HAP-1 (cell line): ENCODE measurements at regions not wholly inside any gene's neighbourhood (a gene's known extent, or its start where the extent isn't known, plus 50 kb on each side); places are given as distances from the start of the nearest gene placed in this dataset.
"Not testable (repeated sequence)": the region's sequence is repeated elsewhere in the genome, so short reads cannot be mapped to it uniquely, and the experiment has no call there.

Experiments used
- DNase-seq, 2 experiments: peaks; one replicate each; pipeline ENCODE4 v3.0.0-alpha.2; 2016 to 2020; ENCODE audit warnings: low spot score in 2 of 2
- H3K27me3 ChIP-seq: fragments of 250-450 bp; sonication (Bioruptor Pico); 2 replicates; pipeline ENCODE4 v1.5.1; 2020; ENCODE audit warnings: low read depth, mild to moderate bottlenecking, moderate library complexity
- H3K36me3 ChIP-seq: fragments of 250-450 bp; sonication (Bioruptor Pico); replicated peaks from 2 replicates; pipeline ENCODE4 v1.5.1; 2020; ENCODE audit warnings: mild to moderate bottlenecking
- H3K4me1 ChIP-seq: fragments of 250-450 bp; sonication (Bioruptor Pico); 2 replicates; pipeline ENCODE4 v1.5.1; 2020; ENCODE audit warnings: mild to moderate bottlenecking
- H3K4me3 ChIP-seq: fragments of 250-450 bp; sonication (Bioruptor Pico); 2 replicates; pipeline ENCODE4 v1.5.1; 2020; ENCODE audit warnings: mild to moderate bottlenecking, moderate library complexity
- H3K9me3 ChIP-seq: fragments of 250-450 bp; sonication (Bioruptor Pico); 2 replicates; pipeline ENCODE4 v1.5.1; 2020; ENCODE audit warnings: mild to moderate bottlenecking, moderate library complexity
- in situ Hi-C: fragments of 300-500 bp; cut with MboI; formaldehyde crosslinking; loops from 3 replicates; pipeline ENCODE4 v1.14.3; 2020; ENCODE audit warnings: low sequenced_read_pairs, inconsistent platforms, mixed read lengths

GRCh38 chr16:88235691-88236090 is 147.1 kb upstream of the ZNF469 start:
- H3K27me3 ChIP-seq, in situ Hi-C loops, H3K9me3 ChIP-seq, H3K4me3 ChIP-seq, DNase-seq, H3K4me1 ChIP-seq, H3K36me3 ChIP-seq: not testable (repeated sequence)

DNA sequence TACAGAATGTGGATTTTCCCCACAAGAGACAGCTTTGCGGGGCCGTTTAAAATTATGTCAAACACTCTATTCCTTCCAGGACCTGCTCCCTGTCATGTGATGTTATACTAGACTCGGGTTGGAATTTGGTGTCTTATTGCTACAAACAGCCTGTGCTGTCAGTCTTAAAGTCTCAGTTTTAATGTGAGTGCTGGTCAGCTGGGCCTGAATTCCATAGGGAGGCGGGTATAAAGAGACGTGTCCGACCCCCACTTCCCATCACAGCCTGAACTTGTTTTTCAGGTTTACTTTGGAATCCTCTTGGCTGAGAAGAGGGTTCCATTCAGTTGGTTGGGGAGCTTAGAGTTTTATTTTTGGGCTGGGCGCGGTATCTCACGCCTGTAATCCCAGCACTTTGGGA is 146.5 kb upstream of the ZNF469 start:
- H3K9me3 ChIP-seq, H3K4me1 ChIP-seq, DNase-seq, in situ Hi-C loops, H3K27me3 ChIP-seq, H3K4me3 ChIP-seq, H3K36me3 ChIP-seq: not testable (repeated sequence)

GRCh38 chr16:88237314-88237713 is 145.4 kb upstream of the ZNF469 start:
- H3K4me1 ChIP-seq, H3K27me3 ChIP-seq, in situ Hi-C loops, H3K9me3 ChIP-seq, H3K4me3 ChIP-seq, DNase-seq, H3K36me3 ChIP-seq: not testable (repeated sequence)

- H3K4me3 ChIP-seq, H3K27me3 ChIP-seq, H3K9me3 ChIP-seq, DNase-seq, in situ Hi-C loops, H3K36me3 ChIP-seq, H3K4me1 ChIP-seq: not testable (repeated sequence)
These were observed 144.9 kb upstream of the ZNF469 start for GRCh38 chr16:88237761-88238415.

DNA sequence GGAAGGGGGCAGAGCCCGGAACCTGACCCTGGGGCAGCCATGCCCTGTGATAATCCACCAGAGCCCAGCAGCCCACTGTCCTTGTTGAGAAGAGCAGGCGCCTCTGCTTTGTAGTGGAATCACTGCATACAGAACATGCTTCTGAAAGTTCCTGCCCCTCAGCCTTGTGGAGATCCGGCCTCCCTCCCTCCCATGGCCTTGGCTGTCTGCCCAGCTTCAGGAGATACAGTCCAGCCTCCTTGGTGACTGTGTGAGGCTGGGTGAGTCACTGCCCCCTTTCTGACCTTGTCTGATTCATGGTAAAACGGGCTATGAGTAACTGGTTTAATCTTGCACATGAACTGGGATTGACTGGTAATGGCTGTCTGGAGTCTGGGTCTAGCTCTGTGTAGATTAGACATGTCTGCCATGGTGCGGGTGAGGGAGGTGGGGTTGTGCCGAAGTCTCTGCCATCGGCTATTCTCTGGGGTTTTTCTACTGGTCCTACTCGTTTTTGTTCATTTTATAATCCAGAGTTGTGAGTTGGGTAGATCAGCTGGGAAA is 144.0 kb upstream of the ZNF469 start:
- H3K9me3 ChIP-seq, H3K36me3 ChIP-seq, H3K4me3 ChIP-seq, H3K4me1 ChIP-seq, H3K27me3 ChIP-seq, in situ Hi-C loops: not testable (repeated sequence)
- peak in 1 of 2 experiments; percentile 17 for DNase-seq

DNA sequence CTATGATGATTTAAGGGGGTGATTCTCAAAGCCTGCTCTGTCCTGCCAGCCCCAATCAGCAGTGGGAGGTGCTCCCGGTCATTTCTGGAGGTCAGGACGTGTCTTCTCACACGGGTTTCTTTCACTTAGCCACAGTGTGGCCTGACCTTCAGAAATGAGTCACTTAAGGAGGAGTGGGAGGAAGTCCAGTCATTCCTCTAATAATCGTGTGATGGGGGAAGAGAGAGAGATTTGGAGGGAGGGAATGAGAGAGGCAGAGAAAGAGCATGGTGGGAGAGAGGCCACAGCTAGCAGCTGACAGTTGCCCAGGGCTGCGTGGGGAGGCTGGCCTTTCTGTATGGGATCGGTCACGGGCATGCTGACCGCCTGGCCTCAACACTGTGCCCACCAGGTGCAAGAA is 142.6 kb upstream of the ZNF469 start:
- H3K27me3 ChIP-seq, H3K9me3 ChIP-seq, DNase-seq, H3K4me3 ChIP-seq, in situ Hi-C loops, H3K4me1 ChIP-seq, H3K36me3 ChIP-seq: not testable (repeated sequence)

- H3K27me3 ChIP-seq, H3K4me3 ChIP-seq, DNase-seq, H3K36me3 ChIP-seq, in situ Hi-C loops, H3K4me1 ChIP-seq, H3K9me3 ChIP-seq: not testable (repeated sequence)
These were observed 142.0 kb upstream of the ZNF469 start for GRCh38 chr16:88240776-88241175.

DNA sequence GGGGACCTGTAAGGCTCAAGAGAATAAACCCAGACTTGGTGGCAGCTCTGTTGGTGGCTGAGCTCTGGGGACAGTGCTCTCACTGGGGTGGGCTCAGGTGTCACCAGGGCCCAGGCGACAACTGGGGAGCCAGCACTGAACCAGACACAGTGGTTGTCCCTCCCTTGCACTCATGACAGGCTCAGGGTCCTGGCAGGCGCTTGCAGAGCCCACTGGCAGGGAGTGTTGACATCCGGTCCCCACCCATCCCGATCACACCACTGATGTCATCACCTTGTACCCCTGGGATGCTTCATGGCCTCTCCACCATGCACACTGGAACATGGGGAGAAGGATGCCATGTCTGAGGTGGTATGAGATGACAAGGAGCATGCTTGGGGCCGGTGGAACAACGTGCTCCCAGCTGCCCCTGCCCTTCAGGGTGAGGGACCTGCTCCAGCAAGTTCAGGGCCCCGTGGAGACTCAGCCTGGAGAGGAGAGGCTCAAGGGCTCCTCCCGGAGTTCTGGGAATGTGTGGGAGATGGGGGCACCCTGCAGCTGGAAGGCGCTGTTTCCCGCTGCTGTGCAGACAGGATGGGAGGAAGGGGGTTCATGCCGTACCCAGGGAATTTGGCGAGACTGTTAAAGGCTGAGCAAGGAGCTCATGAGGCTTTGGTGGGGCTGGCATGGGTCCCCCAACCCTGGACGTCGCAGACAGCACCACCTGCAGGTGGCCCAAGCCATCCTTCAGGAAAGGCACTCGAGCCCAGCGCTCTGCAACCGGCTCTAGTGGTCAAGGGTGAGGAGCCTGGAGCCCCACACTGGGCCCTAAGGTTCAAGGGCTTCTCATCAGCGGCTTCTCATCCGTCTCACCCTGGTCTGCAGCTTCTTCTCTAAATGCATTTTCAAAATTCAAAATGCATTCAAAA is 141.1 kb upstream of the ZNF469 start:
- H3K36me3 ChIP-seq, H3K27me3 ChIP-seq, in situ Hi-C loops, H3K4me1 ChIP-seq, DNase-seq, H3K4me3 ChIP-seq, H3K9me3 ChIP-seq: not testable (repeated sequence)

DNA sequence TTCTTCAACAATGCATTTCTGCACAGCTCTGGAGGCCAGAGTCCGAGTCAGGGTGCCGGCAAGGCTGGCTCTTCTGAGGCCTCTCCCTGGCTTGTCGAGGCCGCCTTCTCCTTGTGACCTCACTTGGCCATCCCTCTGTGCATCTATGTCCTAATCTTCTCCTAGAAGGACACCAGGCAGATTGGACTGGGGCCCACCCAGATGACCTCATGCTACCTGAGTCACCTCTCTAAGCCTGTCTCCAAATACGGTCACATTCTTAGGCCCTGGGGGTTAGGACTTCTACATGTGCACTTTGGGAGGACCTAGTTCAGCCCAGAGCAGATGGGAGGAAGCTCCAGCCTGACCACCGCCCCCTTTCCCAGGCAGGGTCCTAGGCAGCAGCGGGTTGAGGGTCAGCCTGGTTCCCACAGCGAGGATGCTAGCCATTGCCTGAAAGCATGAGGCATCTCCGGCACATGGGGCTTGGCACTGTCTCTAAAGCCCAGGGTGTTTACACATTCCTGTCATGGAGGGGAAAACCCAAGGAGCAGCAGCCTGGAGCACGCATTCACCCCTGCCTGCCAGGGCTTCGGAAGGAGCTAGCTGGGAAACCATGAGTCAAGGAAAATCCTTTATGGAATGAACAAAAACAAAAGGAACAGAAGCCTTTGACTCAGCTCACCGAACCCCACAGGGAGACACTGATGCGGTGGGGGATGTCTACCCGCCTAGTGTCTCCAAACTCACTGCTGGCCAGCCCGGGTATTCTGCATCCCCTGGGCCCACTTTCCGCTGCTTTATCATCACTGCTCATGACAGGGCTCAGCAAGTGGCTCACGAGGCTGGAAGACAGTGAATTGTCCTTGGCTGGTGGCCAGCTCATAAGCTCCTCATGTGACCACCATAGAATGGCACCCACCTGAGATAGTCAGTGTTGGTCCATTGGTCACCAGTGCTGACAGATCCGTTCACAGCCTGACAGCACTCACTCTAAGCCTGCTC is 140.2 kb upstream of the ZNF469 start:
- not testable (repeated sequence) for H3K4me1 ChIP-seq, DNase-seq

DNA sequence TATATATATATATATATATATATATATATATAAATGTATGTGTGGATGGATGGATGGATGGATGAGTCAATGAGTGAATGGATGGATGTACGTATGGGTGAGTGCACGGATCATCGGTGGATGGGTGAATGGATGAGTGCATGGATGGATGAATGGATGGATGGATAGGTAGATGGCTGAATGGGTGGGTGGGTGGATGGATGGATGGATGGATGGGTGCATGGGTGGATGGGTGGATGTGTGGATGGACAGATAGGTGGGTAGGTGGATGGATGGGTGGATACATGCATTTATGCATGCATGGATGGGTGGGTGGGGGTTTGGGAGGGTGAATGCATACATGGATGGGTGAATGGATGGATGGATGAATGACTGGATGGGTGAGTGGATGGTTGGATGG is 138.8 kb upstream of the ZNF469 start:
- H3K27me3 ChIP-seq, H3K9me3 ChIP-seq, DNase-seq, H3K4me1 ChIP-seq, H3K4me3 ChIP-seq, H3K36me3 ChIP-seq, in situ Hi-C loops: not testable (repeated sequence)

More for the DNA sequence above, 140.2 kb upstream of the ZNF469 start:
- H3K4me3 ChIP-seq, in situ Hi-C loops, H3K36me3 ChIP-seq, H3K27me3 ChIP-seq, H3K9me3 ChIP-seq: not testable (repeated sequence)

DNA sequence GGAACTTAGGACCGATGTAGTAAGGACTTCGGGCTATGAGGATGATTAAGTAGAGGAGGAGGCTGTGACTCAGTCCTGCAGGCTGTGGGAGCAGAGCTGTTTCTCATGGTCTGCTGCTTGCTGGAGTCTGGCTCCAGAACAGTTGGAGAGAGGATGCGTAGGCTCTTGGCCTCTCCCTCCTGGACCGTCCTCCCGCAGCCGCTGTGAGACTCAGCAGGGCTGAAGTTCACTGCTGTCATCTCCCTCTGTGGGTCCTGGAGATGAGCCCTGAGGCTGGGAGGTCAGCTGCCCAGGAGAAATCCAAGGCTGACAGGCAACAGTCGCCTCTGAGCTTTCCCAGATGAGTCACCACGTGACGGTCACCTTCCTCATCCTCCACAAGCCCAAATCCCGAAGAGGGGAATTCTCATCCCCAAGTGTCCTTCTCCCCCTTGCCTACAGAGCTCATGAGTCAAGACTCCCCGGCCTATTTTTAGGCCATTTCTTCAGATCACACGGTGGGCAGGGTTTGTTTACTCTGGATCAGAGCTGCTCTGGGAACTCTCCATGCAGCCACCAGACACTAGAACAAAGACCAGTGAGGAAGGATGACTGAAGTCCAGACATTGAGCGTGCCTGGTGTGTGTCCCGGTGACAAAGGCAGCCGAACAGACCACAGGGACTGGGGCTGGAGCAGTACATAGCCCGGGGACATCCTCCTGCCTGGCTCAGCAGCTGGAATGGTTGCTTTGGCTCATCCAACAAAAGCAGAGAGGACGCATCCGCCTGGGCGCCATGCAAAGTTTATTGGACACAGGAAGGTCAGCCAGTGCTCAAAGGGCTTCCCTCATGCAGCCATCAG is 137.3 kb upstream of the ZNF469 start:
- H3K4me1 ChIP-seq, H3K4me3 ChIP-seq, H3K9me3 ChIP-seq, H3K27me3 ChIP-seq, DNase-seq, in situ Hi-C loops, H3K36me3 ChIP-seq: not testable (repeated sequence)

GRCh38 chr16:88246955-88247582 is 135.7 kb upstream of the ZNF469 start:
- H3K4me3 ChIP-seq, in situ Hi-C loops, H3K4me1 ChIP-seq, DNase-seq, H3K36me3 ChIP-seq, H3K9me3 ChIP-seq, H3K27me3 ChIP-seq: not testable (repeated sequence)
